ENCODE measurements at regions not wholly inside any gene's neighbourhood (a gene's known extent, or its start where the extent isn't known, plus 50 kb on each side); places are given as distances from the start of the nearest gene placed in this dataset.
"Not testable (repeated sequence)": the region's sequence is repeated elsewhere in the genome, so short reads cannot be mapped to it uniquely, and the experiment has no call there.

DNA sequence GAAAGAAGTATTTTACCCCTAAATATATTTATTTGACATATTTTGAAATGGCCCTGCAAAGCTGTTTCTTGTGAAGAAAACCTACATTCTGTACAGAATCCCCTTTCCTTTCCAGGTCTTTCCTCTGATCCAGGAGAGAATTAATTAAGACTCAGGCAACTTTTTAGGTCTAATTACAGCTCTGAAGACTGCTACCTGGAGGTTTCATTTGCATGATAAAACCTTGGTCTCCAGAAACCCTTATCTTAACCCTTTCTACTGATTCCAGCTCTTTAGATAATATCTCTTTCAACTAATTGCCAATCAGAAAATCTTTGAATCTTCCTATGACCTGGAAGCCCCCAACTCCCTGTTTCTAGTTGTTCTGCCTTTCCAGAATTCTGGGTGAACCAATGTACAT, 224.0 kb downstream of the FAM47A start:
- Histone ChIP-seq H3K9ac (ENCODE audit: low read depth, low read length) (no peak overlapping the region), H3K4me1 (ENCODE audit: insufficient read depth, low read length) (peaks cover 29% of the 10 kb centered on the region), H3K36me3 (ENCODE audit: insufficient read depth, low read length) (no peaks in the 10 kb centered on the region), H3K9me3 (ENCODE audit: insufficient read depth, low read depth, low read length) (no peaks in the 10 kb centered on the region), H3K4me3 (ENCODE audit: low read length) (no peak overlapping the region), H3K27ac (ENCODE audit: low read depth, low read length) (no peak overlapping the region), H3K27me3 (ENCODE audit: insufficient read depth, low read length) (no peaks in the 10 kb centered on the region)

- WGBS, result 85% methylated on average over 2 of the region's 2 CpGs
- H3K27me3 ChIP-seq (ENCODE audit: insufficient read depth, low read length), result no peaks in the 10 kb centered on the region
- H3K9me3 ChIP-seq (ENCODE audit: insufficient read depth, low read depth, low read length), result no peaks in the 10 kb centered on the region
- no peak overlapping the region for H3K9ac ChIP-seq (ENCODE audit: low read depth, low read length)
- no peak overlapping the region for H3K4me3 ChIP-seq (ENCODE audit: low read length)
- no peak overlapping the region for H3K27ac ChIP-seq (ENCODE audit: low read depth, low read length)
- H3K4me1 ChIP-seq (ENCODE audit: insufficient read depth, low read length), result peaks cover 29% of the 10 kb centered on the region
- H3K36me3 ChIP-seq (ENCODE audit: insufficient read depth, low read length), result no peaks in the 10 kb centered on the region
Observed at GRCh38 chrX:33906971-33907370, 225.1 kb downstream of the FAM47A start.

GRCh38 chrX:33892670-33893069, 239.4 kb downstream of the FAM47A start:
- WGBS, result 90% methylated on average over 2 of the region's 2 CpGs
- H3K4me1 ChIP-seq (ENCODE audit: insufficient read depth, low read length), result no peaks in the 10 kb centered on the region
- H3K4me3 ChIP-seq (ENCODE audit: low read length), result no peak overlapping the region
- no peaks in the 10 kb centered on the region for H3K9me3 ChIP-seq (ENCODE audit: insufficient read depth, low read depth, low read length)
- H3K9ac ChIP-seq (ENCODE audit: low read depth, low read length), result no peak overlapping the region
- no peaks in the 10 kb centered on the region for H3K27me3 ChIP-seq (ENCODE audit: insufficient read depth, low read length)
- no peak overlapping the region for H3K27ac ChIP-seq (ENCODE audit: low read depth, low read length)
- no peaks in the 10 kb centered on the region for H3K36me3 ChIP-seq (ENCODE audit: insufficient read depth, low read length)

- H3K36me3 ChIP-seq (ENCODE audit: insufficient read depth, low read length), result no peaks in the 10 kb centered on the region
- peaks cover 20% of the 10 kb centered on the region for H3K4me1 ChIP-seq (ENCODE audit: insufficient read depth, low read length)
- peak overlapping the region; percentile 7; the same call in 1 of the 2 replicates for H3K27ac ChIP-seq (ENCODE audit: low read depth, low read length)
- H3K9me3 ChIP-seq (ENCODE audit: insufficient read depth, low read depth, low read length), result no peaks in the 10 kb centered on the region
- H3K4me3 ChIP-seq (ENCODE audit: low read length), result no peak overlapping the region
- no peak overlapping the region for H3K9ac ChIP-seq (ENCODE audit: low read depth, low read length)
- no peaks in the 10 kb centered on the region for H3K27me3 ChIP-seq (ENCODE audit: insufficient read depth, low read length)
Observed at GRCh38 chrX:33855251-33855650, 276.9 kb downstream of the FAM47A start.

- H3K9me3 ChIP-seq (ENCODE audit: insufficient read depth, low read depth, low read length); H3K4me3 ChIP-seq (ENCODE audit: low read length); H3K27me3 ChIP-seq (ENCODE audit: insufficient read depth, low read length); H3K9ac ChIP-seq (ENCODE audit: low read depth, low read length); H3K36me3 ChIP-seq (ENCODE audit: insufficient read depth, low read length); H3K27ac ChIP-seq (ENCODE audit: low read depth, low read length): not testable (repeated sequence)
- H3K4me1 ChIP-seq (ENCODE audit: insufficient read depth, low read length), result peaks cover 20% of the 10 kb centered on the region
- 99% methylated on average over 3 of the region's 4 CpGs for WGBS
Observed at GRCh38 chrX:33852146-33852545, 280.0 kb downstream of the FAM47A start.

DNA sequence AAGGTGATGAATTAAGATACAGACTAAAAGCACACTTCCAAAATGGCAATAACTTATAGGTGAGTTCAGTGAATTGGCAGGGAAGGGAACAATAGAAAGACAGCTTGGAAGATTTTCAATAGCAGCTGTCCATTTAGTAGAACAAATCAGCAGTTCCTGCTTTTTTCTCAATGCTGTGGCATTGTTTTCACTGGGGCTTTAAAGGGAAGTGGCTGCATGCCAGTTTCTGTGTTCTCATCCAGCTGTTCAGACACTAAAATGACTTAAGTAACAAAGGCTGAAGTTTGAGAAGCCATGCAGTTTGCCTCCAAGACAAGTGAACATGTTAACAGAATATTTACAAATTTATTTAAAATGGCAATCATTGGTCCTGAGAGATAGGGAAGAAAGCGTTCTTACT, 291.9 kb downstream of the FAM47A start:
- Histone ChIP-seq H3K4me3 (ENCODE audit: low read length) (no peak overlapping the region), H3K9ac (ENCODE audit: low read depth, low read length) (no peak overlapping the region), H3K9me3 (ENCODE audit: insufficient read depth, low read depth, low read length) (no peaks in the 10 kb centered on the region), H3K4me1 (ENCODE audit: insufficient read depth, low read length) (no peaks in the 10 kb centered on the region; the same call in 1 of the 2 replicates), H3K27ac (ENCODE audit: low read depth, low read length) (no peak overlapping the region), H3K36me3 (ENCODE audit: insufficient read depth, low read length) (no peaks in the 10 kb centered on the region), H3K27me3 (ENCODE audit: insufficient read depth, low read length) (no peaks in the 10 kb centered on the region)
- no CpG with 5 or more reads among the region's 1 CpG for WGBS

GRCh38 chrX:33831211-33831610, 300.9 kb downstream of the FAM47A start:
- 100% methylated on average over 1 of the region's 2 CpGs for WGBS
- no peak overlapping the region for H3K4me3 ChIP-seq (ENCODE audit: low read length)
- no peaks in the 10 kb centered on the region for H3K27me3 ChIP-seq (ENCODE audit: insufficient read depth, low read length)
- no peaks in the 10 kb centered on the region for H3K36me3 ChIP-seq (ENCODE audit: insufficient read depth, low read length)
- no peak overlapping the region for H3K27ac ChIP-seq (ENCODE audit: low read depth, low read length)
- H3K9me3 ChIP-seq (ENCODE audit: insufficient read depth, low read depth, low read length), result no peaks in the 10 kb centered on the region
- no peaks in the 10 kb centered on the region for H3K4me1 ChIP-seq (ENCODE audit: insufficient read depth, low read length)
- no peak overlapping the region for H3K9ac ChIP-seq (ENCODE audit: low read depth, low read length)

- Histone ChIP-seq H3K4me3 (ENCODE audit: low read length) (no peak overlapping the region), H3K4me1 (ENCODE audit: insufficient read depth, low read length) (no peaks in the 10 kb centered on the region), H3K9ac (ENCODE audit: low read depth, low read length) (no peak overlapping the region), H3K27me3 (ENCODE audit: insufficient read depth, low read length) (no peaks in the 10 kb centered on the region), H3K27ac (ENCODE audit: low read depth, low read length) (no peak overlapping the region), H3K9me3 (ENCODE audit: insufficient read depth, low read depth, low read length) (no peaks in the 10 kb centered on the region), H3K36me3 (ENCODE audit: insufficient read depth, low read length) (no peaks in the 10 kb centered on the region)
- WGBS, result 95% methylated on average over 7 of the region's 7 CpGs
Observed at GRCh38 chrX:33817266-33817665, 314.8 kb downstream of the FAM47A start.

DNA sequence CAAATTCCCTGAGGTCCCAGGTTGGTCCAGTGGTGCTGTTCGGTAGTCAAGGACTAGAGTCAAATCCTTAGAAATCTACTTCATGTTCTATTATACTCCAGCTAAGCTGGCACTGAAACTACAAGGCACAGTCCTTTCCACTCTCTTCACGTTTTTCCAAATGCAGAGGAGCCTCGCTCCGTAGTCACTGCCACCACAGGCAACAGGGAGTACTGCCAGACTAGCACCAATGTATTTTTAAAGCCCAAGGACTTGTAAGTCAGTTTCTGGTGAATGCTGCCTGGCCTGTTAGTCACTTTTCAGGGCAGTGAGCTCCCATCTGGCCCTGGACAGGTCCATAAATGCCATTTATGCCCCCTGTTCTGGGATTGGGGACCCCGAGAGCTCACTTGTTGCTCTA, 323.5 kb downstream of the FAM47A start:
- Histone ChIP-seq H3K27me3 (ENCODE audit: insufficient read depth, low read length) (no peaks in the 10 kb centered on the region), H3K36me3 (ENCODE audit: insufficient read depth, low read length) (no peaks in the 10 kb centered on the region)
- 91% methylated on average over 5 of the region's 5 CpGs for WGBS

DNA sequence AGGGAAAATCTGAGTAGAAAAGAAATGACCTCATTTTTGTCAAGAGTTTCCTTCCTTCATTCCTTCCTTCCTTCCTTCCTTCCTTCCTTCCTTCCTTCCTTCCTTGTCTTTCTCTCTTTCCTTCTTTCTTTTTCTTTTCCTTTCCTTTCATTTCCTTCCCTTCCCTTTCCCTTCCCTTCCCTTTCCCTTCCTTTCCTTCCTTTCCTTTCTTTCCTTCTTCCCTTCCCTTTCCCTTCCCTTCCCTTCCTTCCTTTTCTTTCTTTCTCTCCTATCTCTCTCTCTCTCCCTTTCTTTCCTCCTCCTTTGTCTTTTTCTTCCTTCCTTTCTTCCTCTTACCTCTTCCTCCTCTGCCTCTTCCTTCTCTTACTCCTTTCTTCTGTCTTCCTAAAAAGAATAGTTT, 347.6 kb downstream of the FAM47A start:
- Histone ChIP-seq H3K9me3 (ENCODE audit: insufficient read depth, low read depth, low read length) (no peaks in the 10 kb centered on the region), H3K27me3 (ENCODE audit: insufficient read depth, low read length) (no peaks in the 10 kb centered on the region), H3K4me3 (ENCODE audit: low read length) (no peak overlapping the region), H3K4me1 (ENCODE audit: insufficient read depth, low read length) (no peaks in the 10 kb centered on the region), H3K9ac (ENCODE audit: low read depth, low read length) (no peak overlapping the region), H3K36me3 (ENCODE audit: insufficient read depth, low read length) (no peaks in the 10 kb centered on the region), H3K27ac (ENCODE audit: low read depth, low read length) (no peak overlapping the region)

More for the DNA sequence above, 323.5 kb downstream of the FAM47A start:
- Histone ChIP-seq H3K9me3 (ENCODE audit: insufficient read depth, low read depth, low read length) (no peaks in the 10 kb centered on the region), H3K4me3 (ENCODE audit: low read length) (no peak overlapping the region), H3K4me1 (ENCODE audit: insufficient read depth, low read length) (no peaks in the 10 kb centered on the region), H3K9ac (ENCODE audit: low read depth, low read length) (no peak overlapping the region), H3K27ac (ENCODE audit: low read depth, low read length) (no peak overlapping the region)

DNA sequence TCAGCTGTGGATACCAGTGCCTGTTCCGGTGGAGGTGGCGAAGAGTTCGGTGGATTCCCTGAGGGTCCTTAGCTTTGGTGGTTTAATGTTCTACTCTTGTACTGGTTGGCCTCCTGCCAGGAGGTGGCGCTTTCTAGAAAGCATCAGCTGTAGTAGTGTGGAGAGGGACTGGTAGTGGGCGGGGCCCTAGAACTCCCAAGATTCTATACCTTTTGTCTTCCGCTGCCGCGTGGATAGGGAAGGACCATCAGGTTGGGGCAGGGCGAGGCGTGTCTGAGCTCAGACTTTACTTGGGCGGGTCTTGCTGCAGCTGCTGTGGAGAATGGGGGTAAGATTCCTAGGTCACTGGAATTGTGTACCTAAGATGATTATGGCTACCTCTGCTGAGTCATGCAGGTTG, 390.3 kb downstream of the FAM47A start:
- Histone ChIP-seq H3K4me3 (ENCODE audit: low read length) (no peak overlapping the region), H3K27me3 (ENCODE audit: insufficient read depth, low read length) (no peaks in the 10 kb centered on the region), H3K27ac (ENCODE audit: low read depth, low read length) (no peak overlapping the region), H3K36me3 (ENCODE audit: insufficient read depth, low read length) (no peaks in the 10 kb centered on the region), H3K9me3 (ENCODE audit: insufficient read depth, low read depth, low read length) (no peaks in the 10 kb centered on the region), H3K9ac (ENCODE audit: low read depth, low read length) (no peak overlapping the region), H3K4me1 (ENCODE audit: insufficient read depth, low read length) (no peaks in the 10 kb centered on the region)
- WGBS, result 98% methylated on average over 11 of the region's 11 CpGs

GRCh38 chrX:33735182-33735581, 396.9 kb downstream of the FAM47A start:
- no peaks in the 10 kb centered on the region for H3K36me3 ChIP-seq (ENCODE audit: insufficient read depth, low read length)
- H3K9me3 ChIP-seq (ENCODE audit: insufficient read depth, low read depth, low read length), result no peaks in the 10 kb centered on the region
- H3K9ac ChIP-seq (ENCODE audit: low read depth, low read length), result no peak overlapping the region
- no peak overlapping the region for H3K27ac ChIP-seq (ENCODE audit: low read depth, low read length)
- no CpG with 5 or more reads among the region's 1 CpG for WGBS
- H3K4me3 ChIP-seq (ENCODE audit: low read length), result no peak overlapping the region
- H3K4me1 ChIP-seq (ENCODE audit: insufficient read depth, low read length), result no peaks in the 10 kb centered on the region
- H3K27me3 ChIP-seq (ENCODE audit: insufficient read depth, low read length), result no peaks in the 10 kb centered on the region

Measured in HUES64 (cell line).